ENCODE measurements at regions not wholly inside any gene's neighbourhood (a gene's known extent, or its start where the extent isn't known, plus 50 kb on each side); places are given as distances from the start of the nearest gene placed in this dataset.

DNA sequence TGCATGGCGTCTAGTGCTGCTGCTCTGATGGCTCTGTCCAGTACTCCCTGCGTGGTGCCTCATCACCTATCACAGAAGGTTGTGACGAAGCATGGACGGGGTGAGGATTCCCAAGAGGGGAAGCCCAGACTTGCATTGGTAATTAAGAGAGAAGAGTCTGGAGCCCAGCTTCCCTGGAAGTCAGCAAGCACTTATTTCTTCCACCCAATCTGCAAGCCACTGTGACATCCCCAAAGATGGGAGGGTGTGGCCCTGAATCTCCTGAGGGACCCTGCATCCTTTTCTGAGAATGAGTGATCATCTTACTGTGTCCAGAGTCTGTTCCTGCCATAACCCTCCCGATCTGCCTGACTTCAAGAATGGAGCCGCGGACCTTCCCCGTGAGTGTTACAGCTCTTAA lies 166.7 kb downstream of the PTPN20 start:
- no peak for DNase-seq

- peak; percentile 94 to 95 for DNase-seq
Measured at GRCh38 chr10:47078393-47079203, 167.4 kb downstream of the PTPN20 start.

DNA sequence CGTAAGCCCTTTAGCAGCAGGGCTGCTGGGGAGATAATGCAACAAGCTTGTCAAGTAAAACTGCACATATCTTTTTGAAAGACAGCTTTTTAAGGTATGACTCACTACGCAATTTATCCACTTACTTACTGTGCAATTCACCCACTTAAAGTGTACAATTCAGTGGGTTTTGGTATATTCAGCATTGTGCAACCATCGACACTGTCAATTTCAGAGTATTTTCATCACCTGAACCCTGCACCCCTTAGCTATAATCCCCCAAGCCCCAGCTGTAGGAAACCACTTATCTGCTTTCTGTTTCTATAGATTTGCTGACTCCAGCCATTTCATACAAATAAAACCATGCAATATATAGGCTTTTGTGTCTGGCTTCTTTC lies 168.0 kb downstream of the PTPN20 start:
- no peak for DNase-seq

- no peak for DNase-seq
Measured at GRCh38 chr10:47081264-47081663, 170.0 kb downstream of the PTPN20 start.

DNA sequence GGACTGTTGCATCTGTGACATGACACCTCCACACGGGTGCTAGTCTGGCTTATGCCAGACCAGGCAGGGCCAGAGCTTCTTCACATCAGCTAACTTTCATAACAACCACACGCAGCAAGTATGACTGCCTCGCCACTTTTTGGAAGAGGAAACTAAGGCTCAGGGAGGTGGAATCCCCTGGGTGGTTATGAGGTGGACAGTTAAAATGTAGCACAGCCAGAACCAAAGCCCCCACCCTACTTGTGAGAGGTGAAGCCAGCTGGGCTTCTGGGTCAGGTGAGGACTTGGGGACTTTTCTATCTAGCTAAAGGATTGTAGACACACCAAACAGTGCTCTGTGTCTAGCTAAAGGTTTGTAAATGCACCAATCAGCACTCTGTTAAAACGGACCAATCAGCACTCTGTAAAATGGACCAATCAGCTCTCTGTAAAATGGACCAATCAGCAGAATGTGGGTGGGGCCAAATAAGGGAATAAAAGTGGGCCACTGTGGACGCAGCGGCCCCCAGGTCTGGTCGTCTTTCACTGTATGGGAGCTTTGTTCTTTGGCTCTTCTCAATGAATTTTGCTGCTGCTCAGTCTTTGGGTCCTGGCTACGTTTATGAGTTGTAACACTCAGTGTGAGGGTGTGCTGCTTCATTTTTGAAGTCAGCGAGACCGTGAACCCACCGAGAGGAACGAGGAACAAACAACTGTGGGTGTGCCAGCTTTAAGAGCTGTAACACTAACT lies 171.0 kb downstream of the PTPN20 start:
- no peak for DNase-seq

DNA sequence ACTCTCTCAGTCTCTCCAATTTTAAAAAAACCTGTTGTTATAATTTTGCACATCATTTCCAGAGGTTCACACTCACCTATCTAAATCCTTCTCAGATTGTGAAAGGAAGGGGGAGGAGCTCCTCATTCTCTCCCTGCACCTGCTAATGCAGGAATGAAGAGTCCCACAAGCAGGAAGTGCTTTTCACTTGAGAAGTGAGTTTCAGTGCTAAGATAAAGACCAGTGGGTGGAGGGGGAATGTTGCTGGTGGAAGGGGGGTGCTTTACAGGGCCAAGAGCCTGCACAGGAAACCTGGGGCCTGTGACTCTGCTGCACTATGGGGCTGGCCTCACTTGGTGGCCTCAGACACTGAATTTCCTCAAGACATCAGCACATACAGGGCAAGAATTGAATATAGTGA lies 176.4 kb downstream of the PTPN20 start:
- DNase-seq: no peak

- DNase-seq: no peak
Measured at GRCh38 chr10:47088656-47089354, 177.6 kb downstream of the PTPN20 start.

DNA sequence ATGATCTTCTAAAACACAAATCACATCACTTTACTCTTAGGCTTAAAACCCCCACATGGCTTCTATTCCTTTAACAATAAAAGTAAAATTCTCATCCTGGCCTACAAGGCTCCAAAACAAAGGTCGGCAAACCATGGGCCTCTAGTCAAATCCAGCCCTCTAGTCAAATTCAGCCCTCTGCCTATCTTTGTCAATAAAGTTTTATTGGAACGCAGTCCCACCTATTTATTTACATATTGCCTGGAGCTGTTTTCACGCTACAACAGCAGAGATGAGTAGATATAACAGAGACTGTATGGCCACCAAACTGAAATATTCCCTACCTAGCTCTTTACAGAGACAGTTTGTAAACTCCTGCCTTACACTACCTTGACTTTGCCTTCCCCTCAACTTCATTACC lies 178.8 kb downstream of the PTPN20 start:
- no peak for DNase-seq

GRCh38 chr10:47090903-47091302 lies 179.7 kb downstream of the PTPN20 start:
- no peak for DNase-seq

DNA sequence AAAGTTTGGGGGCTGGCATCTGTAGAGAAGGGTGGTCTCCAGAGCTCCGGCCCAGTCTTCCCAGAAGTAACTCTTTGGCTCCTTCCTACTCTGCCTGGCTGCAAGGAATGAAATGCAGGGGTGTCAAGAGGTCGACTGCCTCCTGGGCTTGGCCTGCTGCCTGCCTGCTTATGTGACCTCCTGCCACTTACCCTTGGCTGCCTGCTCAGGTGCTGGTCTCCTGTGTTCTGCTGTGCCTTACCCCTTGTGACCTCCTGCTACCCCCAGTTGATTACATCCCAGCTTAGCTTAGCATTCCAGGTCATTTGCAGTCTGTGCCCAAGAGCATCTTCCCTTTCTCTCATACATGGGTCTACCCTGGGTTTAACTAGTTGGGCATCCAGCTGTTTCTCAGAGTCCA lies 180.2 kb downstream of the PTPN20 start:
- no peak for DNase-seq

- DNase-seq: no peak
Measured at GRCh38 chr10:47092376-47092775, 181.1 kb downstream of the PTPN20 start.

DNA sequence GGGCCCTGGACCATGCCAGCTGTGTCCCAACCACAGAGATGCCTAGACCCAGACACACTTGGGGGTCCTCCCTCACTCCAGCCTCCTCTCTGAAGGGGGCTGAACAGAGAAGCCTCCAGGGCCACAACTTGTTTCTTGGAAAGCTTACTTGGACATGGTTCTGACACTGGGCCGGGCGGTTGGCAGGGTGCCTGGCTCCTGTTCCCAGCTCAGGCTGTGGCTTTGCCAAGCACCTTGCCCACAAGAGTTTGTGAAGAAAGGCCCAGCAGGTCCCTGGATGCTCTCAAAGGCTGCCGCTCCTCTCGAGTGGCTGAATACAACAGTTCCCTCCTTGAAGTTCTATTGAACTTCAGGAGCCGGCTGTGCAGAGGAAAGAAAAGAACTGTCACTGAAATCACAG lies 181.6 kb downstream of the PTPN20 start:
- no peak for DNase-seq

GRCh38 chr10:47094126-47094525 lies 182.9 kb downstream of the PTPN20 start:
- no peak for DNase-seq

DNA sequence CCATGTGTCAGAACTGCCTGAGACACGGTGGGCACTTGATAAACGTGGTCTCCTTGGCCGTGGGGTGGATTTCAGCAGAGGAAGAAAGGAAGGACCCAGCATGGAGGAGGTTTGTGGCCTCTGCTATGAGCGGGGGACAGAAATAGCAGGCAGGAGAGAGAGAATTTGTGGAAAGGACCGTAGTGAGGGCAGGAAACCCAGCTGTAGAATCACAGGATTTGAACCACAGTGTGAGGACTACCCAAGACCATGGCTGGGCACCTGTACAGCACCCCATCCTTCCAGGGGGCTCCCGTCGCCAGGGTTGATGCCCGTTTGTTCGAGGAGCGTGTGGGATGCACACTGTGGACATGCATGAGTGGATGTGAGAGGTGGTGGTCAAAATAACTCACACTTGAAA lies 183.4 kb downstream of the PTPN20 start:
- DNase-seq: no peak

DNA sequence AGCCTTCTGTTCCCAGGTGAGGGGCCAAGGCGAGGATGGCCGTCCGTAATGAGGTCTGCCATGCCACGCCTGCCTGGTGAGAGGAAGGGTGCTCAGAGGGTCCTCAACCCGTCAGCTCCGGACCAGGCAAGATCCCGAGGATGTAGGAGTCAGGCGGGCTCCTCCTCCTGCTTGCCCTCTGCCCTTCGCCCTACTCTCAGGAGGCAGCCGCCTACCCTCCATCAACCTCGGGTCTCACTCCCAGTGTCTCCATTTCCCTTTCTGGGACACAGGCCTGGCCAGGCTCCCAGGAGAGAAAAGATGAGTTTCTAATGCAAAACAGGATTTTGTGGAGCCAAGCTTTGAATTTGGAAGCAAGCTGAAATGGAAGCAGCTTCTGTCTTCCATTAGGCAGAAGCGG lies 184.0 kb downstream of the PTPN20 start:
- no peak for DNase-seq

DNA sequence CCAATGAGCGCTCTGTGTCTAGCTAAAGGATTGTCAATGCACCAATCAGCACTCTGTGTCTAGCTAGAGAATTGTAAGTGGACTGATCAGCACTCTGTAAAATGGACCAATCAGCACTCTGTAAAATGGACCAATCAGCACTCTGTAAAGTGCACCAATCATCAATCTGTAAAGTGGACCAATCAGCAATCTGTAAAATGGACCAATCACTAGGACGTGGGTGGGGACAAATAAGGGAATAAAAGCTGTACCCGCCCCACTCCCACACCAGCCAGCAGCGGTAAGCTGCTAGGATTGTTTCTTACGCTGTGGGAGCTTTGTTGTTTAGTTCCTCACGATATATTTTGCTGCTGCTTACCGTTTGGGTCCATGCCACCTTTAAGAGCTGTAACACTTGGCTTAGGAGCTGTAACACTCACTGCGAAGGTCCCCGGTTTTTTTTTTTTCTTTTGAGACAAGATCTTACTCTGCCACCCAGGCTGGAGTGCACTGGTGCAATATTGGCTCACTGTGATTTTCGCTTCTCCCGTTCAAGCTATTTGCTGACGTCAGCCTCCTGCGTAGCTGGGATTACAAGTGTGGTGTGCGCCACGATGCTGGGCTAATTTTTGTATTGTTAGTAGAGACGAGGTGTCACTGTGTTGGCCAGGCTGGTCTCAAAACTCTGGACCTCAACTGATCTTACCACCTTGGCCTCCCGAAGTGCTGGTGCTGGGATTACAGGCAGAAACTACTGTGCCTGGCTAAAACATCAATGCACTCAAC lies 184.8 kb downstream of the PTPN20 start:
- no peak for DNase-seq

DNA sequence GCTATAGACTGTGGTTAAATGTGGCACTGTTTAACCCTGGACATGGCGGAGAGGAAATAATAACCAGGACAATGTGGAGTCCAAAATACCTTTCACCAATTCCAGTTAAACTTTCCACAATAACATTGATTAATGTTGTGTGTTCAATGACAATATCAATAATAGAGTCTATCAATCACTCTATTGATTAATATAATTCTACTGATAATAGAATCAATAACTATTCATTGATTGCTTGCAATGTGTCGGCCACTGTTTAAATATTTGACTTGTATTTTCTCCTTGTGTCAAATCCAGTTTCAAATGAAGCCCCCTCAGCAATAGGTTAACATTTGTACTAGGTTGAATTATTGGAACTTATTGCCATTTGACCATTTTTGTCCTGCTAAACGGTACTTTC lies 187.0 kb downstream of the PTPN20 start:
- no peak for DNase-seq

DNA sequence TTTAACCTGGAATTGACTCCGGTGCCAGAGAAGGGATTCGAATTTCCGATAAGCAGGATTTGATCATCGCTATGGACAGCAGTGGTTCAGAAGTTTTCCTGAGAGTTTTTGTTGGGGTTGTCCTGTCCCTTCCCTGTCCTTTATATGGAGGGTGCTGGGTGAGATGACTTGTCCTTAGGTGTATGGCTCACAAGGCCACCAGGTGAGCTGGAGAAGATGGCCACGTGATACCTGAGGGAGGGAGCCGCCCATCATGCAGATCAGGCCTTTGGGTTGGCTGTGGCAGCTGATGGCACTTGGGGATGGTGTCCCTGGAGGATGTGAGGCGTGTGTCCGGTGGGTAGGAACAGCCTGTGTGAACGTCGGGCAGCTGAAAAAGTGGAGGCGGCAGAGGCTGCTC lies 187.7 kb downstream of the PTPN20 start:
- no peak for DNase-seq

- no peak for DNase-seq
Measured at GRCh38 chr10:47099474-47099873, 188.2 kb downstream of the PTPN20 start.

GRCh38 chr10:47101196-47101595 lies 190.0 kb downstream of the PTPN20 start:
- DNase-seq: no peak

GRCh38 chr10:47101807-47102206 lies 190.6 kb downstream of the PTPN20 start:
- DNase-seq: no peak

DNA sequence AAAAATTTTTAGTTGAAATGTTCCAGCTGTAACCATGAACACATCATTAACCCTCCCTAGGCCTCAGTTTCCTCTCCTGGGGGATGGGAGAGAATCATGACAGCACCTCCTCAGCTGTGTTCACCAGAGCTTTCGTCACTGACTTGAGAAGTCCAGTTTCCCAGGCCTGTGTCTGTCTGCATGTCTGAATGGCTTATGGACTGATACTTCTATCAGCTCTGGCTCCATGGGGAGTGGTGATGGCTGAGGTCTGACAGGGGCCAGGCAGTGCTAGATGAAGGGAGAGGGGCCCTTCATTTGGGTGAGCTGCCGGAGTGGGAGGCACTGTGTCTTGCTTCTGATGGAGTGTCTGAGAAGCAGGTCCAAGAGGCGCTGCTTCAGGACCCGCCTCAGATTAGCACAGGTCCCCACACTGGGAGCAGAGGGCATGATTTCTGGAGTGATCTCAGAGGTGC lies 192.9 kb downstream of the PTPN20 start:
- peak; percentile 91 to 94 for DNase-seq
